ENCODE measurements at regions not wholly inside any gene's neighbourhood (a gene's known extent, or its start where the extent isn't known, plus 50 kb on each side); places are given as distances from the start of the nearest gene placed in this dataset.
"Not testable (repeated sequence)": the region's sequence is repeated elsewhere in the genome, so short reads cannot be mapped to it uniquely, and the experiment has no call there.

- DNase-seq (ENCODE audit: low read depth) = no peak
Observed at GRCh38 chr6:166877906-166878305, 78.4 kb downstream of the RNASET2 start.

GRCh38 chr6:166877349-166877748 is 79.0 kb downstream of the RNASET2 start:
- no peak for DNase-seq (ENCODE audit: low read depth)

GRCh38 chr6:166872531-166873009 is 83.8 kb downstream of the RNASET2 start:
- no peak for DNase-seq (ENCODE audit: low read depth)

DNA sequence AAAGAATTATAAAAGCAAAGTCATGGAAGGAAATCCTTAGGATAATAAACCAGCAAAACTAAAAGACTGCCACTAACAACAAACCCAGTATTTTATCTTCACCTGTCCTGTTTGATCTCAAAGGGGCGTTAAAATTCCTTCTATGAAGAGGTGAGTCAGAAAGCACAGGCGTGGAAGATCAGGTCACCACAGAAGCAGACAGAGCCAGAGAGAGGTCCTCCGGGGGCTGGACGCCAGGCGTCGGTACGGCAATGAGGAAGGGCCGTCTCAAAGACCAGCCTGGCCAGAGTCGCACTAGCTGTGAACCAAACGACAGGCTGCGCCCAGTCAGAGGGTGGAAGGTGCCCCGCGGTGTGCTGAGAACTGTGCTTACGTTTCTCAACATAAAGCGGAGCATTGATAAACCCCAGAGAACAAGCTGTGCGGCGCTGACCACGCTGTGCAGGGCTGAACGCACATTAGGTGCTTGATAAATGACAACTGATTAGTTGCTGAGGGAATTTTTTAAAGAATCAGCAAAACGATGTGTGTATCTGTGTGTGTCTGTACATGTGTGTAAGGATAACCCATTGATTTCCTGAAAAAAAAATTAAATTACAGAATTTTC is 85.6 kb downstream of the RNASET2 start:
- DNase-seq (ENCODE audit: low read depth) = no peak

- DNase-seq (ENCODE audit: low read depth) = no peak
Observed at GRCh38 chr6:166866839-166867637, 89.3 kb downstream of the RNASET2 start.

DNA sequence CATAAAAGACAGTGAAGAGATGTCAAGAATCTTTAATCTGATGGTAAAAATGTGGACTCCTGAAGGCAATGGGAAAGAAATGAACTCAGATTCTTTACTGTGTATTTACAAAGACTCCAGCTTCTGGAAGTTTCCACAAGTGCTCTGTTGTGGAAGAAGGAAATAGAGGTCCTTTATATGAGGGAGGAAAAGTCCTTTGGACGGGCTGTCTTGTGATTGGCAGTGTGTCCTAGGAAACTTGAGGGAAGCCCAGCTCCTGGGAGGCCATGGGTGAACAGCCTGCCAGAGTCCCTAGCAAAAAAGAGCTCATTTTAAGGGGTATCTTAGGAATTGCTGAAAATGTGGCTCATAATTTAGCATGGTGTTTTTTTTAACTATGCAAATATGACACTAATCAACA is 92.0 kb downstream of the RNASET2 start:
- no peak for DNase-seq (ENCODE audit: low read depth)

GRCh38 chr6:166862978-166863530 is 93.3 kb downstream of the RNASET2 start:
- DNase-seq (ENCODE audit: low read depth) = no peak

DNA sequence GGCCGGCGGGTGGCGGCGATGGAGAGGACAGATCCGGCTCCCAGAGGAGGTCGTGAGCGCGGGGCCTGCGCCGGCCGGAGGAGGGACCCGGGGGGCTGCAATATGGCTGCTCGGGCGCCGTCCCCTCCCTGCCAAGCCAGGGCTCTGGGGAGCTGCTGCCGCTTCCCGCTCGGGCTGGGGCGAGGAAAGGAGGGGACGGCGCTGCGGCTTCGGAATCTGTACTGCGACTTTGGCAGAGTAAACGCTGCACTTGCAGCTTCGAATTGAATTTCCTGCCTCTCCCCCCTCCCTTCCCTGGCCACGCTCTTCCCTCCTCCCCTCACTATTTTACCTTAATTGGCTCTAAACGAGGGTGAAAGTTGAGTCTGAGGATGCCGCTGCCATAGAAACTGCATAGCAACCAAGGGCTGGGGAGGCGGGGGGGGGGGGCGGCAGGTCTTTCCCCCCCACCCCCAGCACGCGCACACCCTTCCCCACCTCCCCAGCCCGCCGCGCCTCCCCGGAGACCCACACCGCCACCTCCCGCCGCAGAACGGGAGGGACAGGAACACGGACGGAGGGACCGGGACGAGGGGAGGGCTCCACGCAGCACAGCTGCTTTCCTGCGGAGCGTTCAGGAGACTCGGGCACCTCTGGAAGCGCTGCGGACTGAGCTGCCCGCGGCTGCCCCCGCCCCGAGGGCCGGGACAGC is 93.9 kb downstream of the RNASET2 start:
- peak; percentile 14 for DNase-seq (ENCODE audit: low read depth)

DNA sequence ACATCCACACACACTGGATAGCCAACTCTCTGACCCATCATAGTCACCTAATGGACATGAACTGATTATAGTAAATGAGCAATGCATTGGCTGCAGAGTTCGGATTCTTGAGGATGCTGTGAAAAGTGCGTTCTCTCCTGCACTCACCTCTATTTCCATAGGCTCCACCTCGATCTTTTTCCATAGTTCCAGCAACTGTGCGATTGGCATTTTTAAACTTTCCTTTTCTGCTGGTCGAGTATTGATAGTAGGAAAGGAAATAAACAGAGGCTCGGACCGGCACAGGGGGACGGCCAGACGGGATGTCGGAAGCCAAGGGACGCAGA is 94.4 kb downstream of the RNASET2 start:
- no peak for DNase-seq (ENCODE audit: low read depth)

- no peak for DNase-seq (ENCODE audit: low read depth)
Observed at GRCh38 chr6:166861304-166861703, 95.0 kb downstream of the RNASET2 start.

- no peak for DNase-seq (ENCODE audit: low read depth)
Observed at GRCh38 chr6:166860392-166860791, 96.0 kb downstream of the RNASET2 start.

DNA sequence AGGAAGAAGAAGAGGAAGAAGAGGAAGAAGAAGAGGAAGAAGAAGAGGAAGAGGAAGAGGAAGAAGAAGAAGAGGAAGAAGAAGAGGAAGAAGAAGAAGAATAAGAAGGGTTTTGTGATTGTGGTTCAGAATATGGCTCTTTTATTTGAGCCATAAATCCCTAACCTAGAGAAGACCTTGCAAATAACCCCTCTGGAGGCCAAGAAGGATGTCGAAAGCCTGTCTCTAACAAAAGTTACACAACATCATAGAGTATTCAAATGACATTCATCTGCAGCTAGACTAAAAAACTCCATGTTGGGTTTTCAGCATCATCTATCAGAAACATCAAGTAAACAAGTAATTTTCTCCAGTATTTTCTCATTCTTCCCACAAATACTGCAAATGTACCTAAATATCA is 100.9 kb downstream of the RNASET2 start:
- no peak for DNase-seq (ENCODE audit: low read depth)

DNA sequence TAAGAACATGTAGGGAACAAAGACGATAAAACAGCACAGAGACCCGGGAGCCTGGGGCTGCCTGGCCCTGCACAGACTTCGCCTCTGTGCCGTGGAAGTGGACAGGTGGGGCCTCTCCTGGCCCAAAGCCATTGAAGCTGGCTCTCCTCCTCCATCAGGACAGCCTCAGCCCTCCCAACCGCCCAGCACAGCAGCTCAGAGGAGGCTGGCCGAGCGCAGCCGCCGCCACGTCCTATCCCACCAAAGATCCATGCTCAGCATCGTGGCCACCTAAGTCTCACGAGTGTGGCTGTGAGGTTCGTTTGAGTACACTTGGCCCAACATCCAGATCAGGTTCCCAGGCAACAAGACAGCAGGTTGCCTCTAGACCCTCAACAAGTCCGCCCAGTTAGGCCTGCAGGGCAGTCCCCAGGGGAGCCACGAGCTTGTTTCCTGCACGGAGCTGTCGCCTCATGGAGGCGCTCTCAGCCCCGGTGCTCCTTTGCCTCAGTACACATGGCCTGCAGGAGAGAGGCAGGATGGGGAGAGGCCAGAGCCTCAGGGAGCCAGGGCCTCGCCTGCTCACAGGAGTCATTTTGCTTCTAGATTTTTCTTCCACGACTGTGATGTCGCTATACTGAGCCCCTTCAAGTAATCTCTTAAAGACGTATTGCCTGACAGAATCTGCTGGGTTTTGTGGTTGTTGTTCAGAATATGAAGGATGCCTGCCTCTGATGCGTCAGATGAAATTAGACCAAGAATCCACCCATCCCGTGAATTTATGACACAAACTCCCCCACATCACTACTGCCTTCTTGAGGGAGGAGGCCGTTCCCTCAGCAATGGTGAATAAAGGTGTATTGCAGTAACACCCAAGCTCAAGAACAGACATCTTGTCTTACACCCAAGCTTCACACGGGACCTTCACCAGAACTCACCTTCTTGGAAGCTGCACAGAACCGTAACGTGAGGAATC is 102.7 kb downstream of the RNASET2 start:
- DNase-seq (ENCODE audit: low read depth) = no peak

DNA sequence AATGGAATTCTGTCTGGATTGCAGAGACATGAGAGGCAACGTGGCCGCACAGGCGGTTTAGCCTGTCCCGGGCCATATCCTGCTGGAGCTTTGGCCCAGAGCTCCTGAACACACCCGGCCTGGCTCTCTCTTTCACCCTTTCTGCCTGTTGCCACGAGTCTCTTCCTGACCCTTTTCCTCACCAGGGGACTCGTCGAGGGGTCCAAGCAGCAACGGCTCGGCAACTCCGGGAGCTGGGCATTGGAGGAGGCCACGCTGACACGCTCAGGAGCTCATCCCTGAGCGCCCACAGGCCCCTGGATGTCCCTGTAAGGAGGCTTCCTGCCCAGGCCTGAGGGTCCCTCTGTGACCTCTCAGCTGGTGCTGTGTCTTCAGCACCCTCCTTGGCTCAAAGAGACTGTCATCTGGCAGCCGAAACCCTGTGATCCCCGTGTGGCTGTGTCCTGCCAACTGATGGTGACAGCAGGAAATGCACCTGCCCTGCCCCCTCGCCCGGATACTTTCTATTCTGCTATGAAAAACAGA is 103.8 kb downstream of the RNASET2 start:
- DNase-seq (ENCODE audit: low read depth) = no peak

DNA sequence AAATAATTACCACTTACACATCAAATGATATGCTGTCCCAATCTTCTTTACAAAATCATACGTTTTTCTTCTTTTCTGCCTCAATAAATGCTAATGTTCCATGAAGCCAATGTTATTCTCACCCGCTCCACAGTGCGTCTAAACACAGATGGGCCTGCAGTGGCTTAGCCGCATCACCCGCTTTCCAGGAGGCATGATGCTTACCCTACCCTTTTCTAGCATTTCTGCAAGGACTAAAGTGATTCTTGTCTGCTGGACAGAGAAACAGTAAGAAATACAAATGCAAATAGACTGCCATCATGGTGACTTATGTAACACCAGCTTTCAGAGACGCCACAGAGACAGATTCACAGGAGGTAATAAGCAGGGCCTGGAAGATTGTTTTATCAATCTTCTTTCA is 104.4 kb downstream of the RNASET2 start:
- no peak for DNase-seq (ENCODE audit: low read depth)

DNA sequence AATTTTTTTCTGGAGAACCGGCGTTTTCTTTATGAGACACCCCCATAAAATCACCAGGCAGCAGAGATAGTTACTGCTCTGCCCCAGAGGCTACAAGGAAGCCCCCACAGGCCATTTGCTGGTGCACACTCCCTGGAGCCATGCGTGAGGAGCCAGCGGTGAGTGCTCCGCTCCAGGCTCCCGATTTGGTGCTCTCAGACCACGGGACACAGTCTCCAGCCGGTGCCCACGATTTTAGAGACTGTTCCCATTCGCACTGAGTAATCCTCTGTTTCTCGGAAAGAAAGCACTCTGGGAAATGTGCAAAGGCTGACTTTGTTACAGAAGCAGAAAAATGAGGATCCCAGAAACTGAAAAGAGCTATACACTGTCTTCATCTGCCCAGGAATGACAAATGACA is 104.9 kb downstream of the RNASET2 start:
- DNase-seq (ENCODE audit: low read depth) = no peak

DNA sequence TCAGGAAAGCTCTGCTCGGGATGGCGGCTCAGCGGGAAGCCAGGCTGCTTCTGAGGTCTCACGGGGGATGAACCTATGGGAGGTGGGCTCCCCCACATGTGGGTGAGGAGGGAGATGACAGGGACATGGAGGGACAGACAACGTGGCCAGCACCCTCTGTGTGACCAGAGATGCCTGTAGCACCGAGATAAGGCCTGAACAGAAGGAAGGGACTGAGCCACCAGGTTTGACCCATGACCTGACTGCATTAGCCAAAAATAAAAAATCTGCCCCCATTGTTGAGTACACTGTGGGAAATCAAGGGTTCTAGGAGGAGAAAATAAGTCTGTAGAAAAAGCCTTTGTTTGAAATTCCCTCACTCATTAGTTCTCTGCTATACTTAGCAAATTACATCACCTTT is 105.7 kb downstream of the RNASET2 start:
- no peak for DNase-seq (ENCODE audit: low read depth)

- DNase-seq (ENCODE audit: low read depth) = no peak
Observed at GRCh38 chr6:166849749-166850183, 106.6 kb downstream of the RNASET2 start.

DNA sequence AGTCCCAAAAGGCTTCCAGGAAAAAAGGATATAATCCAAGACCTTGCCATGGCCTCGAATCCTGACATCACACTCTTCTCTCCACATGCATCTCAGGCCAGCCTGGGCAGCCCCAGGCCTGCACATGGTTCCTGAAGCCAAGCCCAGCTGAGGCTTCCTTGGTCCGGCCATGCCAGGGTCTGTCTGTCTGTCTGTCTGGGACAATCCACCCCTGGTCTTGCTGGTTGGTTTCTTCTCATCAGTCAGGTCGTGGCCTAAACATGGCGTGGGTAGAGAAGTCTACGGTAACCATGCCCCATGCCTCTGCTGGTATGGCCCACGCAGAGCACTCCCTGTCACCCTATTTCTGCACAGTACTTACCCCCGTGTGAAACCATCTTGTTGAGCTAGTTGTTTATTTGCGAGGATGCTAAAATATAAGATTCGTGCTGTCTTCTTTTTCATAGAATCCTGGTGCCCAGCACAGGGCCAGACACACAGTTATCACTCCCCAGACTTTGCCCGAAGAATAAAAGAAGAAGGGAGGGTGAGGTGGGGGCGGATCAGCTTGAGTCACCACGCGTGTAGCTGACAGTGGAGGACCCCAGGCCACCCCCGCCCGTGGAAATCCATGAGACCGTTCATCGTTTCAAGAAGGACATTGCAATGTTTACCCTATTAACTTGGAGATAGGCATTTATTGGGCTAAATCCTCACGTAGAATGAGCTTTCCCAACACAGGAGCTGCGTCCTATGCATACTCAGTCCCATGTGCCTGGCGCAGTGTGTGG is 107.2 kb downstream of the RNASET2 start:
- DNase-seq (ENCODE audit: low read depth) = no peak

DNA sequence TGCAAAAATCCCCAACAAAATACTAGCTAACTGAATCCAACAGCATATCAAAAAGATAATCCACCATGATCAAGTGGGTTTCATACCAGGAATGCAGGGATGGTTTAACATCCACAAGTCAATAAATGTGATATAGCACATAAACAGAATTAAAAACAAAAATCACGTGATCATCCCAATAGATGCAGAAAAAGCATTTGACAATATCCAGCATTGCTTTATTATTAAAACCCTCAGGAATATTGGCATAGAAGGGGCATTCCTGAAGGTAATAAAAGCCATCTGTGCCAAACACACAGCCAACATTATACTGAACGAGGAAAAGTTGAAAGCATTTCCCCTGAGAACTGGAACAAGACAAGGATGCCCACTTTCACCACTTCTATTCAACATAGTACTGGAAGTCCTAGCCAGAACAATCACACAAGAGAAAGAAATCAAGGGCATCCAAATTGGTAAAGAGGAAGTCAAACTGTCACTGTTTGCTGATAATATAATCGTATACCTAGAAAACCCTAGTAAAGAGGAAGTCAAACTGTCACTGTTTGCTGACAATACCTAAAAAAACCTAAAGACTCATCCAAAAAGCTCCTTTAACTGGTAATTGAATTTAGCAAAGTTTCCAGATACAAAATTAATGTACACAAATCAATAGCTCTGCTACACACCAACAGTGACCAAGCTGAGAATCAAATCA is 109.8 kb downstream of the RNASET2 start:
- not testable (repeated sequence) for DNase-seq (ENCODE audit: low read depth)
